Trophoblast cell (in vitro differentiated cells and primary cell): ENCODE measurements at regions not wholly inside any gene's neighbourhood (a gene's known extent, or its start where the extent isn't known, plus 50 kb on each side); places are given as distances from the start of the nearest gene placed in this dataset.

Source experiments
- DNase-seq, 2 donors: peaks; one replicate each; pipeline ENCODE4 v3.0.0-alpha.2; 2016
- H2AFZ ChIP-seq: 2 replicates; pipeline ENCODE4 v1.6.1; 2013; ENCODE audit warnings: low read length, moderate library complexity, mild to moderate bottlenecking; ENCODE audit not compliant: insufficient read depth, poor library complexity
- H2AK5ac ChIP-seq: 2 replicates; pipeline ENCODE4 v1.6.1; 2013; ENCODE audit warnings: mild to moderate bottlenecking, low read length
- H2BK120ac ChIP-seq: 2 replicates; pipeline ENCODE4 v1.6.1; 2013; ENCODE audit warnings: low read length, mild to moderate bottlenecking, moderate library complexity; ENCODE audit not compliant: insufficient read depth, poor library complexity
- H2BK12ac ChIP-seq: 2 replicates; pipeline ENCODE4 v1.6.1; 2013; ENCODE audit warnings: mild to moderate bottlenecking, low read length, moderate library complexity
- H2BK5ac ChIP-seq: 2 replicates; pipeline ENCODE4 v1.6.1; 2013; ENCODE audit warnings: low read length, low read depth, moderate library complexity, mild to moderate bottlenecking; ENCODE audit not compliant: poor library complexity
- H3K14ac ChIP-seq: 2 replicates; pipeline ENCODE4 v1.6.1; 2013; ENCODE audit warnings: mild to moderate bottlenecking, low read length
- H3K18ac ChIP-seq: 2 replicates; pipeline ENCODE4 v1.6.1; 2013; ENCODE audit warnings: mild to moderate bottlenecking, low read length
- H3K23ac ChIP-seq: 2 replicates; pipeline ENCODE4 v1.6.1; 2013; ENCODE audit warnings: low read length
- H3K27ac ChIP-seq: 2 replicates; pipeline ENCODE4 v1.5.1; 2013; ENCODE audit warnings: low read depth, mild to moderate bottlenecking, inconsistent platforms, low read length, moderate library complexity
- H3K27me3 ChIP-seq: 2 replicates; pipeline ENCODE4 v1.6.1; 2013; ENCODE audit warnings: inconsistent platforms, mild to moderate bottlenecking, low read length, moderate library complexity; ENCODE audit not compliant: insufficient read depth
- H3K36me3 ChIP-seq, 2 experiments: 1 replicate in 1 of 2; 2 replicates in 1 of 2; pipeline ENCODE4 v1.6.1; 2013; ENCODE audit warnings: low read length in 2 of 2, mild to moderate bottlenecking in 2 of 2, moderate library complexity in 1 of 2; ENCODE audit not compliant: insufficient read depth in 2 of 2, control insufficient read depth in 1 of 2
- H3K4ac ChIP-seq: 2 replicates; pipeline ENCODE4 v1.6.1; 2013; ENCODE audit warnings: low read depth, mild to moderate bottlenecking, low read length, moderate library complexity
- H3K4me1 ChIP-seq, 2 experiments: 1 replicate in 1 of 2; 2 replicates in 1 of 2; pipeline ENCODE4 v1.6.1; 2013; ENCODE audit warnings: low read length in 2 of 2, mild to moderate bottlenecking in 2 of 2, moderate library complexity in 1 of 2; ENCODE audit not compliant: insufficient read depth in 2 of 2, control insufficient read depth in 1 of 2
- H3K4me2 ChIP-seq: 2 replicates; pipeline ENCODE4 v1.6.1; 2013; ENCODE audit warnings: inconsistent platforms, mild to moderate bottlenecking, low read length, moderate library complexity
- H3K4me3 ChIP-seq: 2 replicates; pipeline ENCODE4 v1.5.1; 2013; ENCODE audit warnings: mild to moderate bottlenecking, low read depth, low read length, inconsistent platforms
- H3K79me1 ChIP-seq: one replicate; pipeline ENCODE4 v1.6.1; 2013; ENCODE audit warnings: low read length
- H3K79me2 ChIP-seq: 2 replicates; pipeline ENCODE4 v1.6.1; 2013; ENCODE audit warnings: low read length, mild to moderate bottlenecking; ENCODE audit not compliant: control insufficient read depth, insufficient read depth, poor library complexity
- H3K9ac ChIP-seq: 2 replicates; pipeline ENCODE4 v1.6.1; 2013; ENCODE audit warnings: mild to moderate bottlenecking, low read length
- H3K9me3 ChIP-seq: 2 replicates; pipeline ENCODE4 v1.6.1; 2013; ENCODE audit warnings: low read depth, mild to moderate bottlenecking, control low read depth, inconsistent platforms, low read length; ENCODE audit not compliant: insufficient read depth
- H4K12ac ChIP-seq: 2 replicates; pipeline ENCODE4 v1.6.1; 2013; ENCODE audit warnings: low read depth, mild to moderate bottlenecking, low read length, moderate library complexity
- H4K8ac ChIP-seq: 2 replicates; pipeline ENCODE4 v1.6.1; 2013; ENCODE audit warnings: low read depth, mild to moderate bottlenecking, low read length, moderate library complexity
- H4K91ac ChIP-seq: one replicate; pipeline ENCODE4 v1.6.1; 2013; ENCODE audit warnings: low read depth, mild to moderate bottlenecking, low read length, moderate library complexity
- WGBS: extraction: QIAGEN DNeasy Blood & Tissue Kit; methylation state at CpG from one replicate; pipeline ENCODE4 v1.1.7; 2013; ENCODE audit warnings: missing lambda C conversion rate; ENCODE audit not compliant: insufficient read length, insufficient coverage; ENCODE audit errors: extremely low coverage; 5-methylcytosine and 5-hydroxymethylcytosine counted together

GRCh38 chr3:56864918-56865524, 63.3 kb upstream of the ARHGEF3 start:
- Histone ChIP-seq H3K23ac (no peak overlapping the region), H3K14ac (no peak overlapping the region), H3K79me1 (no peaks in the 10 kb centered on the region), H2BK120ac (no peak overlapping the region), H2AFZ (no peak overlapping the region), H2AK5ac (no peak overlapping the region), H4K91ac (no peak overlapping the region), H3K36me3 (no peaks in the 10 kb centered on the region), H3K18ac (no peak overlapping the region), H2BK12ac (no peak overlapping the region), H3K4ac (no peak overlapping the region), H3K9ac (no peak overlapping the region), H3K4me2 (no peak overlapping the region), H3K79me2 (no peaks in the 10 kb centered on the region), H2BK5ac (no peak overlapping the region), H4K12ac (no peak overlapping the region), H3K27me3 (no peaks in the 10 kb centered on the region), H3K4me1 (peaks cover 0 to 4% of the 10 kb centered on the region in 2 experiments), H3K4me3 (no peak overlapping the region), H3K27ac (no peak overlapping the region), H3K9me3 (no peaks in the 10 kb centered on the region), H4K8ac (no peak overlapping the region)
- WGBS, result no CpG with 5 or more reads among the region's 6 CpGs
- DNase-seq, result no peak

DNA sequence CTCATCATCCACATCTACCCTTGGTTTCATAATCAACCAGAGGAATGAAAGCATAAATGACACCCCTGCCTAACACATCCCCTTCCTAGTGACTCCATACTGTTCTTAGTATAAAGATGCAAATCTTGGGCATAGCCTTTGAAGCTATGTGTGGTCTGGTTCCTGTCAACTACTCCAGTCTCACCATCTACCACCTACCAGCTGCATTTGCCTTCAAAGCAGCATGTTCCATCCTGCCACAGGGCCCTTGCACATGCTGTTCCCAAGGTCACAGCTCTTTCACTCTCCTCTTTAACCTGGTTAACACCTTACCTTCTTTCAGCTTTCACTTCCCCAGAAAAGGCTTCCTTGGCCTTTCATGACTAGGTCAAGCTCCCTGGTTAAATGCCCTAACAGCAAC, 62.3 kb upstream of the ARHGEF3 start:
- Histone ChIP-seq H4K12ac (no peak overlapping the region), H4K91ac (no peak overlapping the region), H3K4me2 (no peak overlapping the region), H3K79me2 (no peaks in the 10 kb centered on the region), H3K79me1 (no peaks in the 10 kb centered on the region), H2AFZ (no peak overlapping the region), H3K18ac (no peak overlapping the region), H3K36me3 (no peaks in the 10 kb centered on the region), H2BK5ac (no peak overlapping the region), H3K4ac (no peak overlapping the region), H3K27ac (no peak overlapping the region), H2BK12ac (no peak overlapping the region), H3K9ac (no peak overlapping the region), H3K23ac (no peak overlapping the region), H3K4me1 (peaks cover 0 to 4% of the 10 kb centered on the region in 2 experiments), H4K8ac (no peak overlapping the region), H3K27me3 (no peaks in the 10 kb centered on the region), H3K9me3 (no peaks in the 10 kb centered on the region), H3K4me3 (no peak overlapping the region), H3K14ac (no peak overlapping the region), H2BK120ac (no peak overlapping the region), H2AK5ac (no peak overlapping the region)
- no peak for DNase-seq

- Histone ChIP-seq H3K9me3 (no peaks in the 10 kb centered on the region), H2BK12ac (no peak overlapping the region), H3K79me1 (peaks cover 2% of the 10 kb centered on the region), H4K91ac (no peak overlapping the region), H3K27ac (no peak overlapping the region), H3K9ac (no peak overlapping the region), H4K8ac (no peak overlapping the region), H2BK120ac (no peak overlapping the region), H3K14ac (no peak overlapping the region), H3K79me2 (no peaks in the 10 kb centered on the region), H3K4me3 (peak overlapping the region; percentile 43), H3K23ac (no peak overlapping the region), H3K4me2 (no peak overlapping the region), H3K36me3 (no peaks in the 10 kb centered on the region), H2BK5ac (no peak overlapping the region), H2AFZ (no peak overlapping the region), H3K18ac (no peak overlapping the region), H2AK5ac (no peak overlapping the region), H4K12ac (no peak overlapping the region), H3K4me1 (peaks cover 0 to 4% of the 10 kb centered on the region in 2 experiments), H3K4ac (no peak overlapping the region), H3K27me3 (no peaks in the 10 kb centered on the region)
- no peak for DNase-seq
- WGBS, result no CpG with 5 or more reads among the region's 6 CpGs
These were observed 60.8 kb upstream of the ARHGEF3 start for GRCh38 chr3:56862352-56863062.

DNA sequence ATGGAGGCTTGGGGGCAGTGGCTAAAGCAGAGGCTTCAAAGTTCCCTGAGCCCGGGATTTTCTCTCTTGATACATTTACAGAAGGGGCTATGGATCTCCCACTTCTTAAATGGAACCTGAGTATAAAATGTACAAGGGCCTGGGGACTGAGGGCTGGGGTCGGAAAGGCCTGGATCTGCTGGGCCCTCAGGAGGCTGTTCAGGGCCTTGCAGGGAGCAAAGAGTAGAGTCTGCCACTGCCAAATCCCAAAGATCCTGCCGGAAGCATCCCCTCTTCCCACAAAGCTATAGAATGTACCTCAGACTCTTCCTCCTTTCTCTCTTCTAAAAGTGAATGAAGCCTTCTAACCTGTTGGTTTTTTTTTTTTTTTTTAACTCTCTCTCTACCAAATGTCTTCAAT, 59.8 kb upstream of the ARHGEF3 start:
- Histone ChIP-seq H3K27ac (no peak overlapping the region), H3K9ac (no peak overlapping the region), H3K4me1 (peaks cover 0 to 4% of the 10 kb centered on the region in 2 experiments), H3K14ac (no peak overlapping the region), H2BK12ac (no peak overlapping the region), H3K4me2 (no peak overlapping the region), H3K9me3 (no peaks in the 10 kb centered on the region), H4K12ac (no peak overlapping the region), H3K4ac (no peak overlapping the region), H3K79me2 (no peaks in the 10 kb centered on the region), H4K8ac (no peak overlapping the region), H3K4me3 (no peak overlapping the region), H3K27me3 (no peaks in the 10 kb centered on the region), H3K23ac (no peak overlapping the region), H2BK5ac (no peak overlapping the region), H4K91ac (no peak overlapping the region), H2AFZ (no peak overlapping the region), H3K36me3 (no peaks in the 10 kb centered on the region), H2BK120ac (no peak overlapping the region), H3K18ac (no peak overlapping the region), H2AK5ac (no peak overlapping the region), H3K79me1 (peaks cover 2% of the 10 kb centered on the region)
- WGBS, result no CpG with 5 or more reads among the region's 3 CpGs
- DNase-seq, result no peak
